Spleen (tissue), 7 donors: ENCODE measurements at regions not wholly inside any gene's neighbourhood (a gene's known extent, or its start where the extent isn't known, plus 50 kb on each side); places are given as distances from the start of the nearest gene placed in this dataset.

ENCODE experiments used
- POLR2A ChIP-seq, 3 donors: fragments of 450-650 bp; IDR thresholded peaks; one replicate each; pipeline ENCODE4 v1.5.1; 2017; ENCODE audit warnings: antibody characterized with exemption in 3 of 3, mild to moderate bottlenecking in 1 of 3
- POLR2AphosphoS5 ChIP-seq, 3 donors: sonication (generic); formaldehyde crosslinking; IDR thresholded peaks; one replicate each; pipeline ENCODE4 v1.5.1; 2017; ENCODE audit warnings: antibody characterized with exemption in 3 of 3
- TF ChIP-seq, protein P1 (sequence below), 11 experiments: fragments of 200-600 bp in 7 of 11; fragments of 450-650 bp in 4 of 11; sonication (generic) in 4 of 11; IDR thresholded peaks in 8 of 11; conservative IDR thresholded peaks in 3 of 11; 1 replicate in 7 of 11; 2 replicates in 4 of 11; pipeline versions ENCODE4 v1.4.0 to v1.8.0; 2016 to 2021; ENCODE audit warnings: antibody characterized with exemption in 11 of 11, inconsistent platforms in 4 of 11, mild to moderate bottlenecking in 1 of 11
- donor health status: DM: no; HTN: no; CAD: no; lungs with moderate emphysema.
- donor health status: DM: no; HTN: no; CAD: no.
- donor health status: DM: no; HTN: no; CAD: no.

DNA sequence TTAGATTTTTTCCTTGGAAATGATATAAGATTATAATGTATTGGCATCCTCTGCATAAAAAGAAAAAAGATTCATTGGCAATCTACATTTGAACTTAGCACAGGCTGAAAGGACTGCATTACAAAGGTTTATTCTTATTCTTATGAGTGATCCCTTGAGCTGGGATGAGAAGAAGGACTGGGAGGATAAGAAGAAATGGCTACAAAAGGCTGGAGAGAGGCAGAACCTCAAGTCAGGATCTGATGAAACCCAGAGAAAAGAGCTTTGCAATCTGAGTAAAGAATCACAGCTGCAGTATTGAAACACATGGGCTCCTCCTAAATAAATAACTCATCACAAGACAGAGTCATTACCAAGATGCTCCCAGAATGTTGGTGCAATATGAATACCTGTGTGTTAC lies 1635.4 kb upstream of the FLRT2 start:
- TF ChIP-seq, protein P1, sequence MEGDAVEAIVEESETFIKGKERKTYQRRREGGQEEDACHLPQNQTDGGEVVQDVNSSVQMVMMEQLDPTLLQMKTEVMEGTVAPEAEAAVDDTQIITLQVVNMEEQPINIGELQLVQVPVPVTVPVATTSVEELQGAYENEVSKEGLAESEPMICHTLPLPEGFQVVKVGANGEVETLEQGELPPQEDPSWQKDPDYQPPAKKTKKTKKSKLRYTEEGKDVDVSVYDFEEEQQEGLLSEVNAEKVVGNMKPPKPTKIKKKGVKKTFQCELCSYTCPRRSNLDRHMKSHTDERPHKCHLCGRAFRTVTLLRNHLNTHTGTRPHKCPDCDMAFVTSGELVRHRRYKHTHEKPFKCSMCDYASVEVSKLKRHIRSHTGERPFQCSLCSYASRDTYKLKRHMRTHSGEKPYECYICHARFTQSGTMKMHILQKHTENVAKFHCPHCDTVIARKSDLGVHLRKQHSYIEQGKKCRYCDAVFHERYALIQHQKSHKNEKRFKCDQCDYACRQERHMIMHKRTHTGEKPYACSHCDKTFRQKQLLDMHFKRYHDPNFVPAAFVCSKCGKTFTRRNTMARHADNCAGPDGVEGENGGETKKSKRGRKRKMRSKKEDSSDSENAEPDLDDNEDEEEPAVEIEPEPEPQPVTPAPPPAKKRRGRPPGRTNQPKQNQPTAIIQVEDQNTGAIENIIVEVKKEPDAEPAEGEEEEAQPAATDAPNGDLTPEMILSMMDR (IDR thresholded peaks at IDR 0.05 in 8 of 11, conservative IDR thresholded peaks at IDR 0.05 in 3 of 11) = no peak
- TF ChIP-seq POLR2A (IDR thresholded peaks at IDR 0.05) (no peak), POLR2AphosphoS5 (IDR thresholded peaks at IDR 0.05) (no peak)
